GM12878 (cell line): ENCODE measurements at regions not wholly inside any gene's neighbourhood (a gene's known extent, or its start where the extent isn't known, plus 50 kb on each side); places are given as distances from the start of the nearest gene placed in this dataset.

ENCODE experiments used
- EP300 ChIP-seq, 2 experiments: fragments of 150-350 bp in 1 of 2; IDR thresholded peaks; 2 replicates each; pipeline ENCODE4 v1.6.1; 2011 to 2012; ENCODE audit warnings: low read depth in 2 of 2, low read length in 2 of 2, borderline replicate concordance in 1 of 2, improper control_type of control experiment in 1 of 2, inconsistent platforms in 1 of 2; ENCODE audit not compliant: control insufficient read depth in 1 of 2
- EZH2 ChIP-seq: IDR thresholded peaks from 2 replicates; pipeline ENCODE4 v1.6.1; 2012; ENCODE audit warnings: low read depth, mild to moderate bottlenecking, control low read depth, inconsistent platforms, low read length, borderline replicate concordance; ENCODE audit not compliant: control insufficient read depth
- MXI1 ChIP-seq: fragments of 150-350 bp; IDR thresholded peaks from 2 replicates; pipeline ENCODE4 v1.6.1; 2011; ENCODE audit warnings: low read depth, mild to moderate bottlenecking, inconsistent platforms, low read length, improper control_type of control experiment
- NR2C1 ChIP-seq: fragments of 450-650 bp; IDR thresholded peaks from 2 replicates; pipeline ENCODE4 v1.6.1; 2017; ENCODE audit warnings: antibody characterized with exemption, mild to moderate bottlenecking, moderate library complexity
- PAX8 ChIP-seq: fragments of 450-650 bp; IDR thresholded peaks from 2 replicates; pipeline ENCODE4 v1.6.1; 2017; ENCODE audit warnings: mild to moderate bottlenecking, moderate library complexity
- POLR2A ChIP-seq: IDR thresholded peaks from 2 replicates; pipeline ENCODE4 v1.6.1; 2011; ENCODE audit warnings: low read depth, mild to moderate bottlenecking, low read length
- POLR2AphosphoS2 ChIP-seq: IDR thresholded peaks from 2 replicates; pipeline ENCODE4 v1.6.1; 2011; ENCODE audit warnings: low read depth, mild to moderate bottlenecking, low read length, improper control_type of control experiment, moderate library complexity
- RAD21 ChIP-seq: IDR thresholded peaks from 2 replicates; pipeline ENCODE4 v1.6.1; 2011; ENCODE audit warnings: mild to moderate bottlenecking, low read depth, low read length, moderate library complexity; ENCODE audit not compliant: insufficient read depth
- SP1 ChIP-seq: IDR thresholded peaks from one replicate; pipeline ENCODE4 v1.6.1; 2011; ENCODE audit warnings: low read depth, low read length
- SRF ChIP-seq, 2 experiments: IDR thresholded peaks; 2 replicates each; pipeline ENCODE4 v1.6.1; 2011; ENCODE audit warnings: low read depth in 2 of 2, low read length in 2 of 2, mild to moderate bottlenecking in 1 of 2, moderate library complexity in 1 of 2
- TF ChIP-seq, protein P1 (sequence below): IDR thresholded peaks from 2 replicates; pipeline ENCODE4 v1.6.1; 2011; ENCODE audit warnings: low read depth, low read length, improper control_type of control experiment, borderline replicate concordance
- TF ChIP-seq, protein P2 (sequence below), 3 experiments: IDR thresholded peaks in 2 of 3; conservative IDR thresholded peaks in 1 of 3; 2 replicates each; pipeline ENCODE4 v1.5.1; 2011; ENCODE audit warnings: low read depth in 3 of 3, low read length in 3 of 3, mild to moderate bottlenecking in 3 of 3, control low read depth in 2 of 3, moderate library complexity in 2 of 3, inconsistent platforms in 1 of 3, mixed read lengths in 1 of 3; ENCODE audit not compliant: control insufficient read depth in 2 of 3, insufficient read depth in 1 of 3; ENCODE audit errors: extremely low read depth in 1 of 3

DNA sequence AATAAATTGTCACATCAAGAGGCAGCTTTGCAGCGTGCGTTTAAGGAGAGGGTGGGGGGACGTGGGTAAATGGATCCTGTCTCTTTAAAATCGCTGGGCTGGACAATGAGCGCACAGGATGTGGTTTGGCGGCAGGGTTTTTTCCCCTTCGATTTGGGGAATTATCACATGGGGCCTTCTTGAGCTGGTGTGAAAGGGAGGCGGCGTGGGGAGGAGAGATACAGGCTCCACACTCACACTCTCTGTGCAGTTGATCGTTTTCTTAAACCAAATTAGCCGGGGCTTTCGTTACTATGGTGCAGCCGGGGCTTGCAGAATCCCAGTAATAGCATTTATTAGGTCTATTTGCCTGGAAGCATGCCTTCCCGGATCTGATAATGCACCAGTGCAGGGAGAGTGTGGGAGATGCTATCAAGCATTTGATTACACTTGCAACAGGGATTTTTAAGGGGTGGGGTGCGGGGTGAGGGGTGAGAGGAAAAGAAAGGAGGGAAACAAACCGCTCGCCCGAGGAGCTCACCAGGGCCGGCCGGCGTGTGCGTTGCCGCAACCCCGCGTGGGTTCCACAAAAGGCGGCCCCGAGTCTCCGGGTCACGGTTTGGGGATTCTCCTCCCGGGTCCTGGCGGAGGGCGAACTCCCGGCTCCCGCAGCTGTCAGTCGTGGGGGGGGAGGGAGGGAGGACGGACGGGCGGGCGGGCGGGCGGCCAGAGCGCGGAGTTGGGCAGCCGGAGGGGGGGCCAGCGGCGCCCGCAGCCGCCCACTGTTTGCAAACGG is 58.8 kb upstream of the GSE1 start:
- TF ChIP-seq EZH2 = no peak
- no peak for TF ChIP-seq PAX8
- TF ChIP-seq, protein P1, sequence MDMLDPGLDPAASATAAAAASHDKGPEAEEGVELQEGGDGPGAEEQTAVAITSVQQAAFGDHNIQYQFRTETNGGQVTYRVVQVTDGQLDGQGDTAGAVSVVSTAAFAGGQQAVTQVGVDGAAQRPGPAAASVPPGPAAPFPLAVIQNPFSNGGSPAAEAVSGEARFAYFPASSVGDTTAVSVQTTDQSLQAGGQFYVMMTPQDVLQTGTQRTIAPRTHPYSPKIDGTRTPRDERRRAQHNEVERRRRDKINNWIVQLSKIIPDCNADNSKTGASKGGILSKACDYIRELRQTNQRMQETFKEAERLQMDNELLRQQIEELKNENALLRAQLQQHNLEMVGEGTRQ = no peak; the same call in 1 of the 2 replicates
- peak; percentile 92 for TF ChIP-seq MXI1
- TF ChIP-seq, protein P2, sequence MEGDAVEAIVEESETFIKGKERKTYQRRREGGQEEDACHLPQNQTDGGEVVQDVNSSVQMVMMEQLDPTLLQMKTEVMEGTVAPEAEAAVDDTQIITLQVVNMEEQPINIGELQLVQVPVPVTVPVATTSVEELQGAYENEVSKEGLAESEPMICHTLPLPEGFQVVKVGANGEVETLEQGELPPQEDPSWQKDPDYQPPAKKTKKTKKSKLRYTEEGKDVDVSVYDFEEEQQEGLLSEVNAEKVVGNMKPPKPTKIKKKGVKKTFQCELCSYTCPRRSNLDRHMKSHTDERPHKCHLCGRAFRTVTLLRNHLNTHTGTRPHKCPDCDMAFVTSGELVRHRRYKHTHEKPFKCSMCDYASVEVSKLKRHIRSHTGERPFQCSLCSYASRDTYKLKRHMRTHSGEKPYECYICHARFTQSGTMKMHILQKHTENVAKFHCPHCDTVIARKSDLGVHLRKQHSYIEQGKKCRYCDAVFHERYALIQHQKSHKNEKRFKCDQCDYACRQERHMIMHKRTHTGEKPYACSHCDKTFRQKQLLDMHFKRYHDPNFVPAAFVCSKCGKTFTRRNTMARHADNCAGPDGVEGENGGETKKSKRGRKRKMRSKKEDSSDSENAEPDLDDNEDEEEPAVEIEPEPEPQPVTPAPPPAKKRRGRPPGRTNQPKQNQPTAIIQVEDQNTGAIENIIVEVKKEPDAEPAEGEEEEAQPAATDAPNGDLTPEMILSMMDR (IDR thresholded peaks at IDR 0.05 in 2 of 3, conservative IDR thresholded peaks at IDR 0.05 in 1 of 3; ENCODE audit: control insufficient read depth in 2 of 3, extremely low read depth in 1 of 3, insufficient read depth in 1 of 3, low read depth in 3 of 3, low read length in 3 of 3) = no peak
- TF ChIP-seq EP300 (IDR thresholded peaks at IDR 0.05; ENCODE audit: borderline replicate concordance in 1 of 2, control insufficient read depth in 1 of 2, low read depth in 2 of 2, low read length in 2 of 2) = peak; percentile 65 to 78; a peak in 3 of 4 replicates
- no peak for TF ChIP-seq RAD21
- TF ChIP-seq POLR2AphosphoS2 = no peak
- TF ChIP-seq NR2C1 = no peak
- TF ChIP-seq POLR2A = peak; percentile 72
- peak; percentile 84 for TF ChIP-seq SP1
- TF ChIP-seq SRF (IDR thresholded peaks at IDR 0.05; ENCODE audit: low read depth in 2 of 2, low read length in 2 of 2) = no peak
